ENCODE measurements at regions not wholly inside any gene's neighbourhood (a gene's known extent, or its start where the extent isn't known, plus 50 kb on each side); places are given as distances from the start of the nearest gene placed in this dataset.
"Not testable (repeated sequence)": the region's sequence is repeated elsewhere in the genome, so short reads cannot be mapped to it uniquely, and the experiment has no call there.

- DNase-seq (ENCODE audit: insufficient read length, low spot score) (no peak), FAIRE-seq (no peak)
Observed at GRCh38 chr9:71632776-71633175, 135.5 kb downstream of the CEMIP2 start.

GRCh38 chr9:71630377-71630995, 137.8 kb downstream of the CEMIP2 start:
- FAIRE-seq (no peak), DNase-seq (ENCODE audit: insufficient read length, low spot score) (no peak)

GRCh38 chr9:71629578-71630215, 138.6 kb downstream of the CEMIP2 start:
- FAIRE-seq (no peak), DNase-seq (ENCODE audit: insufficient read length, low spot score) (no peak)

DNA sequence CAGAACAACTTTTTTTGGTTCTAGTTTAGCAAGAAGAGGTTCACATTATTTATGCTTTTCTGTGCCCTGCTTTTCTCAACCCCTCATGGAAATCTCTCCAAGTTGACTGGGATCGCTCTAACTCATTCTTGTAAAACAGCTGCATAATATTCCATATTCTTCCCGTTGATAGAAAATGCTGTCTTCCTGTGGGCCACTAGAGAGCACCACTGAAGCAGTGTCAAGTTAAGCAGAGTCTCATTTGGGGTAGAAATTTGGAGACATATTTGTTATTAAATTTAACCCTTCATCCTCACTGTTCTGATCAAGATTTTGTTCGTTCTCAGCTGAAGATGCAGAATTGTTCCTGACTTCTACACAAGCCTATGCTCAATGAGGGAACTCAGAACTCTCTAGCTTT, 140.1 kb downstream of the CEMIP2 start:
- DNase-seq (ENCODE audit: insufficient read length, low spot score): no peak
- FAIRE-seq: no peak

GRCh38 chr9:71627537-71627936, 140.8 kb downstream of the CEMIP2 start:
- FAIRE-seq: no peak
- no peak for DNase-seq (ENCODE audit: insufficient read length, low spot score)

DNA sequence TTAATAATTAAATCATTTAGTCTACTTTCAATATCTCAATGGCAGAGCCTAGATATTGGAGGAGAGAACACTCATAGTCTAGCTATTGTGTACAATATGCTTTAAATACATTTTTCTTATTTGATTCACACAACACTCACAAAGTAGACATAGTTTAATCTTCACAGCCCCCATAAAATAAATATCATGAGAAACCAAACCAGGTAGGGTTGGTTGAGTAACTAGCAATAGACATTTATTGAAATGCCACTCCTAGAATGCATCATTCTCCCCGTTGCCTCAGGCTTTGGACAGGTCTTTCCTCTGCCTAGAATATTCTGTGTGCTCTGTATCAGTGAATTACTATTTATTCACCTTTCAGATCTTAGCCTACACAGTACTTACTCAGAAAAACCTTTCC, 141.9 kb downstream of the CEMIP2 start:
- FAIRE-seq: no peak
- no peak for DNase-seq (ENCODE audit: insufficient read length, low spot score)

- no peak for DNase-seq (ENCODE audit: insufficient read length, low spot score)
- no peak for FAIRE-seq
Observed at GRCh38 chr9:71624728-71625127, 143.6 kb downstream of the CEMIP2 start.

- no peak for FAIRE-seq
- DNase-seq (ENCODE audit: insufficient read length, low spot score): no peak
Observed at GRCh38 chr9:71620746-71621145, 147.6 kb downstream of the CEMIP2 start.

- no peak for FAIRE-seq
Observed at GRCh38 chr9:71620331-71620730, 148.0 kb downstream of the CEMIP2 start.

GRCh38 chr9:71619926-71620325, 148.4 kb downstream of the CEMIP2 start:
- no peak for FAIRE-seq

More at GRCh38 chr9:71620331-71620730, 148.0 kb downstream of the CEMIP2 start:
- no peak for DNase-seq (ENCODE audit: insufficient read length, low spot score)

GRCh38 chr9:71614409-71615010, 153.8 kb downstream of the CEMIP2 start:
- FAIRE-seq: no peak
- DNase-seq (ENCODE audit: insufficient read length, low spot score): no peak

More at GRCh38 chr9:71619926-71620325, 148.4 kb downstream of the CEMIP2 start:
- DNase-seq (ENCODE audit: insufficient read length, low spot score): no peak

DNA sequence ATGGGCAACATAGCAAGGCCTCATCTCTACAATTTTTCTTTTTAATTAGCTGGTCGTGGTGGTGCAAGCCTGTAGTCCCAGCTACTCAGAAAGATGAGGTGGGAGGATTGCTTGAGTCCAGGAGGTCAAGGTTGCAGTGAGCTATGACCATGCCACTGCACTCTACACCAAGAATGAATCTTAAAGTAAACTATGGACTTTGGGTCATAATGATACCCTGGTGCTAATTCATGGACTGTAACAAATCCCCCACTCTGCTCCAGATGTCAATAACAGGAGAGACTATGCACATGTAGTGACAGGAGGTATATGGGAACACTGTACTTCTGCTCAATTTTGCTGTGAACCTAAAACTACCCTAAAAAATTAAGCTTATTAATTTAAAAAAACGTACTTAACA, 155.4 kb downstream of the CEMIP2 start:
- no peak for DNase-seq (ENCODE audit: insufficient read length, low spot score)
- no peak for FAIRE-seq

DNA sequence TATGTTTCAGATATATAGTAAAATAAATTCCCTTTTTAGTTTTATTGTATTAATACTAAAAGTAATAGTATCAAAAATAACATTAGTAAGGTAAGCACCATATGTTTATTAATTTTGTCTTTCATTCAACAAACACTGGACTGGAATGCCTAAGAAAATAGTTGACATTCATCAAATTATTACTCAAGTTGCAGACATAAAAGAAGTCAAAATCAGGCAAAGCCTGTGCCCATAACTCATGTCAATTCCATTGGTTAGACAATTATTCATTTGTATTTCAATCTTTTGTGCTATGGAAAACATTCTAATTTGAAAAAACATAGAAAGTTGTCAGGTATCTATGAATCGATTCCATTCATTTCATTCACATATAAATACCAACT, 158.9 kb downstream of the CEMIP2 start:
- no peak for FAIRE-seq
- no peak for DNase-seq (ENCODE audit: insufficient read length, low spot score)

GRCh38 chr9:71608825-71609447, 159.4 kb downstream of the CEMIP2 start:
- DNase-seq (ENCODE audit: insufficient read length, low spot score) (no peak), FAIRE-seq (no peak)

GRCh38 chr9:71608021-71608420, 160.3 kb downstream of the CEMIP2 start:
- DNase-seq (ENCODE audit: insufficient read length, low spot score) (no peak), FAIRE-seq (no peak)

DNA sequence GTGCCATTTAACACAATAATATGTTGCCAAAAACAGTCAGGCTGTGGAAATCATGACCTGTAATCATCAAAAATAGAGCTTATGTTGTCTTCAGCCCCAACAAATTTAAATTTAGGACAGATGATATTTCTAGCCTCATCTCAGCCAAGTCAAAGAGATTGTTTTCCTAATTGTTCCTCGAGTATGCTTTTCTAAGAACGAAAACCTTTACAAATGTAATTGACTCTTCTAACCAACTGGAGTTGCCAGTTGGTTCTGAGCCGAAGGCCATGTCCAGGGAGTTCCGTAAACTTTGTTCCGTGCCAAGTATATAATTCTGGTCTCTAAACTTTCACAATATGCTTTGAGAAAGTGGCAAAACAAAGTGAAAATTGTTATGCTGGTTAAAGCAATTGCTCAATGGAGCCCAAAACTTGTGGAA, 160.8 kb downstream of the CEMIP2 start:
- DNase-seq (ENCODE audit: insufficient read length, low spot score) (no peak), FAIRE-seq (no peak)

GRCh38 chr9:71604197-71605063, 163.9 kb downstream of the CEMIP2 start:
- FAIRE-seq (peak; percentile 82), DNase-seq (ENCODE audit: insufficient read length, low spot score) (peak; percentile 30)

DNA sequence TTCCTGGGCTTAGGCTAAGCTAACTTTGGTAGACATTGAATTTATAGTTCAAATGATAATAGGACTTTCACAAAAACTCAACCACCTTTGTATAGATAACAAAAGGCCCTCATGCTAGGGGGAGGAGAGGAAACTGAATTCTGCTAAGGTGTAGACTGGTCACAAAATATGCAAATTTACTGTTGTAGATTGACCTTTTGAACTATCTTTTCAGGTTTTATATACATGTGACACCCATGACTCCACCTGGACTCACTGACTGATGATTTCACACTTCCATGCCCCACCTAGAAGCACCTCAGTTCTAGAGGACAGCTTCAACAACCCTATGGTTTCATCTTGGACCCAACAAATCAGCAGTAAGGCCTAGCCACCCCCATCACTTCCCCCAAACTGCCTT, 165.7 kb downstream of the CEMIP2 start:
- FAIRE-seq (peak; percentile 51), DNase-seq (ENCODE audit: insufficient read length, low spot score) (no peak)

GRCh38 chr9:71595762-71596161, 172.6 kb downstream of the CEMIP2 start:
- DNase-seq (ENCODE audit: insufficient read length, low spot score); FAIRE-seq: not testable (repeated sequence)

DNA sequence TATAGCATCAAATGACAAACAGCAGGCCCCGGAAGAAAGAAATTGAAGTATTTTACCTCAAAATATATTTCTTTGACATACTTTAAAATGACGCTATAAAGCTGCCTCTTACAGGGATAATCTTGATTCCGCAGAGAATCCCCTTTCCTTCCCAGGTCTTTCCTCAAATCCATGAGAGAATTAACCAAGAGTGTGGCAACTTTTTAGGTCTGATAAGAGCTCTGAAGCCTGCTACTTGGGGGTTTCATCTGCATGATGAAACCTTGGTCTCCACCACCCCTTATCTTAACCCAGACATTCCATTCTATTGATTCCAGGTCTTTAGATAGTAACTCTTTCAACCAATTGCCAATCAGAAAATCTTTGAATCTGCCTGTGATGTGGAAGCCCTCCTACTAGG, 173.8 kb downstream of the CEMIP2 start:
- FAIRE-seq: no peak
- no peak for DNase-seq (ENCODE audit: insufficient read length, low spot score)

GRCh38 chr9:71592400-71592799, 175.9 kb downstream of the CEMIP2 start:
- DNase-seq (ENCODE audit: insufficient read length, low spot score) (no peak), FAIRE-seq (no peak)
